Astrocyte of the spinal cord (primary cell): ENCODE measurements at regions not wholly inside any gene's neighbourhood (a gene's known extent, or its start where the extent isn't known, plus 50 kb on each side); places are given as distances from the start of the nearest gene placed in this dataset.

Source experiments
- DNase-seq: peaks from one replicate; pipeline ENCODE4 v3.0.0; 2011; ENCODE audit warnings: low read depth, low spot score
- H3K4me3 ChIP-seq: 2 replicates; pipeline ENCODE4 v1.5.1; 2011; ENCODE audit warnings: low read depth, mild to moderate bottlenecking, low read length, moderate library complexity
- in situ Hi-C: cut with HindIII; loops from 2 replicates; pipeline ENCODE4 v1.10.0; 2017; ENCODE audit warnings: low sequenced_read_pairs
- TF ChIP-seq, protein P1 (sequence below): IDR thresholded peaks from 2 replicates; pipeline ENCODE4 v1.5.1; 2012; ENCODE audit warnings: low read depth, mild to moderate bottlenecking, low read length, inconsistent platforms

DNA sequence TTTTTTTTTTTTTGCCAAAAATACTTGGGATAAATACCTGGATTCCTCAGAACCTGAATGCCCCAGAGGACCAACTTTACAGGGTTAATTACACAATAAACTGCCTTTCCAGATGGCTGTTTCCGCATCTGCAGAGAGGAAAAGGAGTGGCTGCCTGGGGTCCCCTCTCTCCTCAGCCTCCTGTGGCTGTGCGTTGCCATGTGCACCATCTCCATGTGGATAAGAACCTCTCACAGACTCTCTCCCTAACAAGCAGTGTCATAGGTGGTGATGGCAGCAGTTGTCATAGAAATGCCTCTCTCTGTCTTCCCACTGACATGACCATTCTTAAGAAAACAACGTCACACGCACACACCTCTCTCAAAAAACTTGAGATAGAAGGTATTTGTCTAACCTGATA lies 179.4 kb downstream of the RPLP1 start:
- TF ChIP-seq, protein P1, sequence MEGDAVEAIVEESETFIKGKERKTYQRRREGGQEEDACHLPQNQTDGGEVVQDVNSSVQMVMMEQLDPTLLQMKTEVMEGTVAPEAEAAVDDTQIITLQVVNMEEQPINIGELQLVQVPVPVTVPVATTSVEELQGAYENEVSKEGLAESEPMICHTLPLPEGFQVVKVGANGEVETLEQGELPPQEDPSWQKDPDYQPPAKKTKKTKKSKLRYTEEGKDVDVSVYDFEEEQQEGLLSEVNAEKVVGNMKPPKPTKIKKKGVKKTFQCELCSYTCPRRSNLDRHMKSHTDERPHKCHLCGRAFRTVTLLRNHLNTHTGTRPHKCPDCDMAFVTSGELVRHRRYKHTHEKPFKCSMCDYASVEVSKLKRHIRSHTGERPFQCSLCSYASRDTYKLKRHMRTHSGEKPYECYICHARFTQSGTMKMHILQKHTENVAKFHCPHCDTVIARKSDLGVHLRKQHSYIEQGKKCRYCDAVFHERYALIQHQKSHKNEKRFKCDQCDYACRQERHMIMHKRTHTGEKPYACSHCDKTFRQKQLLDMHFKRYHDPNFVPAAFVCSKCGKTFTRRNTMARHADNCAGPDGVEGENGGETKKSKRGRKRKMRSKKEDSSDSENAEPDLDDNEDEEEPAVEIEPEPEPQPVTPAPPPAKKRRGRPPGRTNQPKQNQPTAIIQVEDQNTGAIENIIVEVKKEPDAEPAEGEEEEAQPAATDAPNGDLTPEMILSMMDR = no peak
- no peak for DNase-seq
- in situ Hi-C loops = no loop called here
- H3K4me3 ChIP-seq = no peak overlapping the region

DNA sequence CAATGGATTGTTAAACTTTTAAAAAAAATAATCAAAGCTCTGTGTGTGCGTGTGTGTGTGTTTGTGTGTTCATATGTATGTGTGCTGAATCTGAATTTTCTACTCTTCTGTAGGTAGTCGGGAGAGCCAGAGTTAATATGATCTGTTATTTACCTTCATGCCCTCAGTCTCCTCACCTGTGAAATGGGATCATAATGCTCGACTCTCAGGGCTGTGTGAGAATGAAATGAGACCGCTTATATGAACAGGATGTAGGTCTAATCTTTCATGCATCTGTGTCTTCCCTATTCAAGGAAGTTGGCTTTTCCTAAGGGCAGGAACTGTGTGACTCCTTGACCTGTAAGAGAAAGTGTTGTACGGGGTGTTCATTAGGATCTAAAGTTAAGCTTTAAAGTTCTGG lies 182.2 kb downstream of the RPLP1 start:
- TF ChIP-seq, protein P1 = no peak
- in situ Hi-C loops = no loop called here
- DNase-seq = no peak
- no peak overlapping the region for H3K4me3 ChIP-seq

DNA sequence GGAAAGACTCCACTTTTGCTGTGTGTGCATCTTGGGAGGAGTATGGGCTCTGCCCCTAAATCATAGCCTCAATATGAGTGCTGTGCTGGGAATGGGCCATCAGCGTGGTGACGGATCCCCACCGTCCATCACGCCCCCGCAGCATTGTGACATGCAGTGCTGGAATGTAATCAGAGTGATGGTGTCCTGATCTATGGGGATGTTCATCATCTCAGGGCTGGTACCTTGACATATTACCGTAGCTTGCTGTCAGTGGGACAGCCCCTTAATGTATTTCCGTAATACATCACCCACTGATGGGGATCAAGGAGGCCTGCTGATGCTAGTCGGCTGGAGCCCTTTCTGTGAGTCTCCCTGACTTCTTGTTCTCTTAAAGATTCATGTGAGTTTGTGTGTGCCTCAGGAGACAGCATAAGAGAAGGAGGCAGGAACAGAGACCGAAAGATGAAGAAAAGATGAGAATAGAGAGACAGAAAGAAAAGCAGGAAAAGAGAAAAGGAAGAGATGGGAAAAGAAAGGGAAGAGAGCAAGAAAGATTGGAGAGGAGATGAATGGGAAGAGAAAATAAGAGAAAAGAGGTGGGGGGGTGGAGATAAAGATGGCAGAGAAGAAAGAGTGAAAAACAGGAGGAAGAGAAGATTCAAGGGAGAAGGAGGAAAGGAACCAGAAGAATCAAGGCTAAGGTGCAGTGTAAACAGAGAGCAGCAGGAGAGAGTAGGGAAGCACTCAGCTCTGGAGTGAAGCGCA lies 183.7 kb downstream of the RPLP1 start:
- no peak for DNase-seq
- in situ Hi-C loops = no loop called here
- H3K4me3 ChIP-seq = no peak overlapping the region
- TF ChIP-seq, protein P1 = no peak

DNA sequence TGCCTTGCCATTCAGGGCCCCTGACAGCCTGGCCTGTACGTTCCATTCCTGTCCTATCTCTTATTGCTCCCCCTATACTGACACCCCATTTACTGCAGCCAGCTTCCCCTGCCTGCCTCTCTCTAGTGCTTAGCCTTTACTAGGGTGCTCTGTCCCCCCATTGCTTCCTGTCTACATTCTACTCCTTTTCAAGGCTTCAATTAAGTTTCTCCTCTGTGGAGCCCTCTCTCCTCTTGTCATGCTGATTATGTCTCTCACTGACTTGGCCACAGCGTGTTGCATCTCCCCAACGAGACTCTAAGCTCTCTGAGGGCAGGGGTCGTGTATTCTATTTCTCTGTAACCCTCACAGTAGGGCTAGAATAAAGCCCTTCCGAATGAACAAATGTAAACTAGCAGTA lies 185.2 kb downstream of the RPLP1 start:
- in situ Hi-C loops = no loop called here
- H3K4me3 ChIP-seq = no peak overlapping the region
- TF ChIP-seq, protein P1 = no peak
- no peak for DNase-seq

DNA sequence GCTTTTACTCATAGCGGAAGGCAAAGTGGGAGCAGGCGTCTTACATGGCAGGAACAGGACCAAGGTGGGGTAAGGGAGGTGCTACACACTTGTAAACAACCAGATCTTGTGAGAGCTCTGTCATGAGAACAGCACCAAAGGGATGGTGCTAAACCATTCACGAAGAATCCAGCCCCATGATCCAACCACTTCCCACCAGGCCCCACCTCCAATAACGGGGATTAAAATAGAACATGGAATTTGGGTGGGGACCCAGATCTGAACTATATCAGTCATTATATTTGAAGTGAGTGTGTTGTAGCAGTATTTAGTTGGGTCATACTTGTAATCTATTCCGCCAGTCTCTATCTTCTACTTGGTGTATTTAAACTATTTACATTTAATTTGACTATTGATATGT lies 190.9 kb downstream of the RPLP1 start:
- TF ChIP-seq, protein P1 = no peak
- in situ Hi-C loops = no loop called here
- H3K4me3 ChIP-seq = no peak overlapping the region
- DNase-seq = no peak

DNA sequence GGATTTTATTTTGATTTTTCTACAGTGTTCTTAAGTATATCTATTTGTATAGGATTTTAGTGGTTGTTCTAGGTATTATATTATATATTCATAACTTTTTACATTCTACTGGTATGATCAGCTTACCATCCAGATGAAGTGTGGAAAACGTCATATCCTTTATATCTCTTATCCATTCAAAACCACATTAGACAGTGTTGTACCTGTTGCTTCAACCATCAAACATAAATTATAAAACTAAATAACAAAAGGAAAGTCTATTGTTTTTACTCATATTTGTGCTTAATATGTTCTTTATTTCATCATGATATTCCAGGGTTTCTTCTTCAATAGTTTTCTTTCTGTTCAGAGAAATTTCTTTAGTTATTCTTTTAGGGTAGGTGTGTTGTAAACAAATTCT lies 191.4 kb downstream of the RPLP1 start:
- TF ChIP-seq, protein P1 = no peak
- in situ Hi-C loops = no loop called here
- H3K4me3 ChIP-seq = no peak overlapping the region
- DNase-seq = no peak

DNA sequence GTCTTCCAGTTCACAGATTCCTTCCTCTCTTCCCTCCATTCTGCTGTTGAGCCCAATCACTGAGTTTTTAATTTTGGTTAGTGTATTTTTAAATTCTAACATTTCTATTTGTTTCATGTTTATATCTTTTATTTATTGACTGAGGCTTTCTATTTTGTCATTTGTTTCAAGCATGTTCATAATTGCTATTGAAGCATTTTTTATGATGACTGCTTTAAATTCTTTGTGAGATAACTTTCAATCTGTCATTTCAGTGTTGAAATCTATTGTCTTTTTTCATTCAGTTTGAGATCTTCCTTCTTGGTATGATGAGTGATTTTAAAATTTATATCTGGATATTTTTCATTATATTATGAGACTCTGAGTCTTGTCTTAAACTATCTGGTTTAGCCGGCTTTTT lies 192.3 kb downstream of the RPLP1 start:
- in situ Hi-C loops = no loop called here
- TF ChIP-seq, protein P1 = no peak
- no peak for DNase-seq
- no peak overlapping the region for H3K4me3 ChIP-seq
